Ishikawa (cell line): ENCODE measurements at regions not wholly inside any gene's neighbourhood (a gene's known extent, or its start where the extent isn't known, plus 50 kb on each side); places are given as distances from the start of the nearest gene placed in this dataset.

ENCODE experiments used
- CEBPB ChIP-seq: IDR thresholded peaks from 2 replicates; pipeline ENCODE4 v1.6.1; 2012
- EGR1 ChIP-seq: IDR thresholded peaks from 2 replicates; pipeline ENCODE4 v1.6.1; 2012
- EP300 ChIP-seq: IDR thresholded peaks from 2 replicates; pipeline ENCODE4 v1.6.1; 2012; ENCODE audit warnings: borderline replicate concordance
- NFIC ChIP-seq: IDR thresholded peaks from 2 replicates; pipeline ENCODE4 v1.6.1; 2012
- RAD21 ChIP-seq: IDR thresholded peaks from 2 replicates; pipeline ENCODE4 v1.6.1; 2012; ENCODE audit warnings: low read depth
- TAF1 ChIP-seq: IDR thresholded peaks from 2 replicates; pipeline ENCODE4 v1.6.1; 2012; ENCODE audit warnings: low read depth, mild to moderate bottlenecking
- TEAD4 ChIP-seq: IDR thresholded peaks from 2 replicates; pipeline ENCODE4 v1.6.1; 2012
- YY1 ChIP-seq: IDR thresholded peaks from 2 replicates; pipeline ENCODE4 v1.6.1; 2012; ENCODE audit warnings: low read depth
- ZBTB7A ChIP-seq: IDR thresholded peaks from 2 replicates; pipeline ENCODE4 v1.6.1; 2012; ENCODE audit warnings: low read depth
- TF ChIP-seq, protein P1 (sequence below): IDR thresholded peaks from 2 replicates; pipeline ENCODE4 v1.6.1; 2012
- TF ChIP-seq, protein P2 (sequence below): IDR thresholded peaks from 2 replicates; pipeline ENCODE4 v1.6.1; 2012; ENCODE audit warnings: low read depth, mild to moderate bottlenecking
- TF ChIP-seq, protein P3 (sequence below): IDR thresholded peaks from 2 replicates; pipeline ENCODE4 v1.6.1; 2012

DNA sequence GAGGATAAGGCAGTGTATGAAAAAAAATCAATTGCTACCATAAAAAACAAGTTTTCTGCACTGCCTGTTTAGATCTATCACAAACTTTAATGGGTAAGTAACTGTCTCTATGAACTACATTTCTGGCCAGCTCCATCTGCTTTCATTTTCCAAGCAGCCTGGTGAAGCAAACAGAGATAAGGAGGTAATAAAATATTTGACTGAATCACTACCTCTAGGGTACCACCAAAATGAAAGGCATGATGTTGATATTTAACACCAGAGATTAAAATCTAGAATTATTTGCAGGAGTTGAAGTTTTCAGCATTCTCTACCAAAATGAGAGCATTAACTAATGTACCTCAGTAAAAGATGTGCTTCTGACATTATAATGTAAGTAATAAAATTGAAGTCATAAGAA, 863.5 kb upstream of the MGAT4C start:
- TF ChIP-seq RAD21: no peak
- TF ChIP-seq, protein P1, sequence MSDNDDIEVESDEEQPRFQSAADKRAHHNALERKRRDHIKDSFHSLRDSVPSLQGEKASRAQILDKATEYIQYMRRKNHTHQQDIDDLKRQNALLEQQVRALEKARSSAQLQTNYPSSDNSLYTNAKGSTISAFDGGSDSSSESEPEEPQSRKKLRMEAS: no peak
- no peak for TF ChIP-seq YY1
- no peak for TF ChIP-seq ZBTB7A
- TF ChIP-seq NFIC: no peak
- TF ChIP-seq EGR1: no peak
- TF ChIP-seq, protein P2, sequence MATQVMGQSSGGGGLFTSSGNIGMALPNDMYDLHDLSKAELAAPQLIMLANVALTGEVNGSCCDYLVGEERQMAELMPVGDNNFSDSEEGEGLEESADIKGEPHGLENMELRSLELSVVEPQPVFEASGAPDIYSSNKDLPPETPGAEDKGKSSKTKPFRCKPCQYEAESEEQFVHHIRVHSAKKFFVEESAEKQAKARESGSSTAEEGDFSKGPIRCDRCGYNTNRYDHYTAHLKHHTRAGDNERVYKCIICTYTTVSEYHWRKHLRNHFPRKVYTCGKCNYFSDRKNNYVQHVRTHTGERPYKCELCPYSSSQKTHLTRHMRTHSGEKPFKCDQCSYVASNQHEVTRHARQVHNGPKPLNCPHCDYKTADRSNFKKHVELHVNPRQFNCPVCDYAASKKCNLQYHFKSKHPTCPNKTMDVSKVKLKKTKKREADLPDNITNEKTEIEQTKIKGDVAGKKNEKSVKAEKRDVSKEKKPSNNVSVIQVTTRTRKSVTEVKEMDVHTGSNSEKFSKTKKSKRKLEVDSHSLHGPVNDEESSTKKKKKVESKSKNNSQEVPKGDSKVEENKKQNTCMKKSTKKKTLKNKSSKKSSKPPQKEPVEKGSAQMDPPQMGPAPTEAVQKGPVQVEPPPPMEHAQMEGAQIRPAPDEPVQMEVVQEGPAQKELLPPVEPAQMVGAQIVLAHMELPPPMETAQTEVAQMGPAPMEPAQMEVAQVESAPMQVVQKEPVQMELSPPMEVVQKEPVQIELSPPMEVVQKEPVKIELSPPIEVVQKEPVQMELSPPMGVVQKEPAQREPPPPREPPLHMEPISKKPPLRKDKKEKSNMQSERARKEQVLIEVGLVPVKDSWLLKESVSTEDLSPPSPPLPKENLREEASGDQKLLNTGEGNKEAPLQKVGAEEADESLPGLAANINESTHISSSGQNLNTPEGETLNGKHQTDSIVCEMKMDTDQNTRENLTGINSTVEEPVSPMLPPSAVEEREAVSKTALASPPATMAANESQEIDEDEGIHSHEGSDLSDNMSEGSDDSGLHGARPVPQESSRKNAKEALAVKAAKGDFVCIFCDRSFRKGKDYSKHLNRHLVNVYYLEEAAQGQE: no peak
- no peak for TF ChIP-seq CEBPB
- no peak for TF ChIP-seq EP300
- TF ChIP-seq TEAD4: no peak
- TF ChIP-seq TAF1: no peak
- TF ChIP-seq, protein P3, sequence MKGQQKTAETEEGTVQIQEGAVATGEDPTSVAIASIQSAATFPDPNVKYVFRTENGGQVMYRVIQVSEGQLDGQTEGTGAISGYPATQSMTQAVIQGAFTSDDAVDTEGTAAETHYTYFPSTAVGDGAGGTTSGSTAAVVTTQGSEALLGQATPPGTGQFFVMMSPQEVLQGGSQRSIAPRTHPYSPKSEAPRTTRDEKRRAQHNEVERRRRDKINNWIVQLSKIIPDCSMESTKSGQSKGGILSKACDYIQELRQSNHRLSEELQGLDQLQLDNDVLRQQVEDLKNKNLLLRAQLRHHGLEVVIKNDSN: no peak
